ENCODE measurements at regions not wholly inside any gene's neighbourhood (a gene's known extent, or its start where the extent isn't known, plus 50 kb on each side); places are given as distances from the start of the nearest gene placed in this dataset.

DNA sequence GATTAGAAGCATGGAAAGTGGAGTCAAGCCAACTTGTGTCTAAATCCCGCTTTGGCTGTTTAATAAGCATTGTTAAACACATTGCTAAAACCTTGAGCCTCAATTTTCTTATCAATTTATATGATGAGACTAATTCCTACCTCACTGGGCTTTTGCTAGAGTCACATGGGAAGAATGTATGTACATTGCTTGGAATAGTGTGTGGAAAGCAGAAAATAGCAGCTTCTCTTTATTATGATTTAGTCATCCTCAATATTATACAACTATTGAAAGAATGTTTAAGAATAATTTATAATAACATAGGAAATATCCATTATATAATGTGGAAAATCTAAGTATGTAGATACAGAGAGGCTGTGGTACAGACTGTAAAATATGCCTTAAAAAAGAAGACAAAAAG, 313.0 kb upstream of the CDYL start:
- TF ChIP-seq EZH2 (IDR thresholded peaks at IDR 0.05; ENCODE audit: borderline replicate concordance, low read depth, low read length) (no peak), POLR2AphosphoS5 (IDR thresholded peaks at IDR 0.05; ENCODE audit: control insufficient read depth, insufficient read depth, low read depth, low read length) (no peak), TGIF2 (CRISPR knock-in tag; IDR thresholded peaks at IDR 0.05) (no peak), PHF8 (IDR thresholded peaks at IDR 0.05; ENCODE audit: borderline replicate concordance, low read length) (no peak), ADNP (tag; IDR thresholded peaks at IDR 0.05) (no peak), HNRNPLL (IDR thresholded peaks at IDR 0.05; ENCODE audit: low read depth, low read length, poor library complexity, severe bottlenecking) (no peak), CTCF (IDR thresholded peaks at IDR 0.05 in 2 of 3, conservative IDR thresholded peaks at IDR 0.05 in 1 of 3; ENCODE audit: insufficient read depth in 2 of 3, low read depth in 1 of 3, low read length in 3 of 3) (no peak), MXI1 (IDR thresholded peaks at IDR 0.05; ENCODE audit: low read depth, low read length) (no peak), CHD7 (IDR thresholded peaks at IDR 0.05; ENCODE audit: low read depth, low read length) (no peak), ARID3A (IDR thresholded peaks at IDR 0.05; ENCODE audit: borderline replicate concordance, low read depth, low read length) (no peak), SP2 (IDR thresholded peaks at IDR 0.05; ENCODE audit: extremely low read depth, low read depth, low read length, poor library complexity, severe bottlenecking) (no peak)

Measured in K562 (cell line).